ENCODE measurements at regions not wholly inside any gene's neighbourhood (a gene's known extent, or its start where the extent isn't known, plus 50 kb on each side); places are given as distances from the start of the nearest gene placed in this dataset.
"Not testable (repeated sequence)": the region's sequence is repeated elsewhere in the genome, so short reads cannot be mapped to it uniquely, and the experiment has no call there.

DNA sequence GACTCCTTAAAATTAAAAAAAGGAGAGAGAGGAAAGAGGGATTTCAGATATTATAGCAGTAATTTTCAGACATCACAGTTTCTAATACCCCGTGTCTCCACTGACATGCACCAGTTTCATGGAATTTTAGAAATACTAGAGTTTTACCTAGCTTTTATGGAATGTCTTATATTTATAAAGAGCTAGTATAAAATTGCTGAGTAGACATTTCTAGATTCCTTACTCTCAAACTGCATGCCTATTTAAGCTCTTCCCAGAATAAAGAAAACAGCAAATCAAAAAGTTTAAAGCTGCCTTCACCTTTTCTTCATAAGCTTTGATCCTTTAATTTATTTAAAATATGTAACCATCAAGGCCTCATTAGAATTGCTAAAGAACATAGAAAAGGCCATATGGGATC is 247.4 kb upstream of the IL12A start:
- TF ChIP-seq POLR2A (IDR thresholded peaks at IDR 0.05; ENCODE audit: extremely low read depth, insufficient read length) (no peak), MYC (IDR thresholded peaks at IDR 0.05; ENCODE audit: low read depth, low read length) (no peak)
- TF ChIP-seq, protein P1, sequence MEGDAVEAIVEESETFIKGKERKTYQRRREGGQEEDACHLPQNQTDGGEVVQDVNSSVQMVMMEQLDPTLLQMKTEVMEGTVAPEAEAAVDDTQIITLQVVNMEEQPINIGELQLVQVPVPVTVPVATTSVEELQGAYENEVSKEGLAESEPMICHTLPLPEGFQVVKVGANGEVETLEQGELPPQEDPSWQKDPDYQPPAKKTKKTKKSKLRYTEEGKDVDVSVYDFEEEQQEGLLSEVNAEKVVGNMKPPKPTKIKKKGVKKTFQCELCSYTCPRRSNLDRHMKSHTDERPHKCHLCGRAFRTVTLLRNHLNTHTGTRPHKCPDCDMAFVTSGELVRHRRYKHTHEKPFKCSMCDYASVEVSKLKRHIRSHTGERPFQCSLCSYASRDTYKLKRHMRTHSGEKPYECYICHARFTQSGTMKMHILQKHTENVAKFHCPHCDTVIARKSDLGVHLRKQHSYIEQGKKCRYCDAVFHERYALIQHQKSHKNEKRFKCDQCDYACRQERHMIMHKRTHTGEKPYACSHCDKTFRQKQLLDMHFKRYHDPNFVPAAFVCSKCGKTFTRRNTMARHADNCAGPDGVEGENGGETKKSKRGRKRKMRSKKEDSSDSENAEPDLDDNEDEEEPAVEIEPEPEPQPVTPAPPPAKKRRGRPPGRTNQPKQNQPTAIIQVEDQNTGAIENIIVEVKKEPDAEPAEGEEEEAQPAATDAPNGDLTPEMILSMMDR (IDR thresholded peaks at IDR 0.05; ENCODE audit: low read depth, low read length) = no peak
- TF ChIP-seq, protein P2, sequence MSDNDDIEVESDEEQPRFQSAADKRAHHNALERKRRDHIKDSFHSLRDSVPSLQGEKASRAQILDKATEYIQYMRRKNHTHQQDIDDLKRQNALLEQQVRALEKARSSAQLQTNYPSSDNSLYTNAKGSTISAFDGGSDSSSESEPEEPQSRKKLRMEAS (IDR thresholded peaks at IDR 0.05; ENCODE audit: low read depth, low read length) = no peak
- no peak overlapping the region for H3K4me3 ChIP-seq (ENCODE audit: low read depth, low read length)
- DNase-seq (ENCODE audit: low read depth) = no peak

DNA sequence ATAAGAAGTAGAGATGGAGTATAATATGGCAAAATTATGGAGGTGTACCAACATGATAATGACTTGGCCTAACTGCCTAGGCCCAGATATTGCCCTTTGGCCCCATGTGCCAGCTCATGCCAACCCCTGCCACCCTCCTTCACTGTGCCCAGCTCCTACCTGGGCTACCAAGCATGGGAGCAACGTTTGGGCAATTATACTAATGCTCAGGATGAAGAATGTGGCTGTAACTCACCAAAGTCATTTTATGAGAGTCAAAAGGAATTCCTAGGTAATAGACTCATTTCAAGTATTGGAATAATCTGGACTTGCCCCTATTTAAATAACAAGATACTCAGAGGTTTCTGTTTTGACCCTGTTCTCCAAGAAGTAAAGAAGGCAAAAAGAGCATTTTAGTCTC is 240.2 kb upstream of the IL12A start:
- DNase-seq (ENCODE audit: low read depth) = no peak
- H3K4me3 ChIP-seq (ENCODE audit: low read depth, low read length) = no peak overlapping the region

DNA sequence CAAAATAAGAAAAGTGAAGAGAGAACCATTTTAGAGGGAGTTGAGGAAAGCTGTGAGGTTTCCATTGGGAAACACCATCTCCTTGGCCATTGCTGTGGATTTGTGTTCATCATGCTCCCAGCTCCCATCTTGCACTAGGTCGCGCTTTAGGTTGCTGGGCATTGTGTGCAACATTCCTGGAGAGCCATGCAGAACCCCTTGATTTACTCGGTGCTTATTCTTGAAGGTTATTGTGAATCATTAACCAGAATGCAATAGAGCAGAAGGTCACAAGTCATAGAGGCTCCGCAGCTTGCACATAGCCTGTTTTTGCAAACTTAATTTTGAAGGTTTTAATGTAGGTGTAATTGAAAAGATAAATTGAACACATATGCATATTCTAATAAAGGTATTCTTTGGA is 239.2 kb upstream of the IL12A start:
- TF ChIP-seq, protein P1 (IDR thresholded peaks at IDR 0.05; ENCODE audit: low read depth, low read length) = no peak
- TF ChIP-seq POLR2A (IDR thresholded peaks at IDR 0.05; ENCODE audit: extremely low read depth, insufficient read length) = no peak
- no peak for TF ChIP-seq MYC (IDR thresholded peaks at IDR 0.05; ENCODE audit: low read depth, low read length)
- TF ChIP-seq, protein P2 (IDR thresholded peaks at IDR 0.05; ENCODE audit: low read depth, low read length) = no peak
- no peak overlapping the region for H3K4me3 ChIP-seq (ENCODE audit: low read depth, low read length)
- DNase-seq (ENCODE audit: low read depth) = no peak

More for the DNA sequence above, 240.2 kb upstream of the IL12A start:
- TF ChIP-seq, protein P1 (IDR thresholded peaks at IDR 0.05; ENCODE audit: low read depth, low read length) = no peak
- TF ChIP-seq MYC (IDR thresholded peaks at IDR 0.05; ENCODE audit: low read depth, low read length) (no peak), POLR2A (IDR thresholded peaks at IDR 0.05; ENCODE audit: extremely low read depth, insufficient read length) (no peak)
- TF ChIP-seq, protein P2 (IDR thresholded peaks at IDR 0.05; ENCODE audit: low read depth, low read length) = no peak

GRCh38 chr3:159751146-159751545 is 237.5 kb upstream of the IL12A start:
- DNase-seq (ENCODE audit: low read depth) = no peak
- no peak overlapping the region for H3K4me3 ChIP-seq (ENCODE audit: low read depth, low read length)
- TF ChIP-seq, protein P1 (IDR thresholded peaks at IDR 0.05; ENCODE audit: low read depth, low read length) = no peak
- TF ChIP-seq, protein P2 (IDR thresholded peaks at IDR 0.05; ENCODE audit: low read depth, low read length) = no peak
- TF ChIP-seq POLR2A (IDR thresholded peaks at IDR 0.05; ENCODE audit: extremely low read depth, insufficient read length) = no peak
- TF ChIP-seq MYC (IDR thresholded peaks at IDR 0.05; ENCODE audit: low read depth, low read length) = no peak

DNA sequence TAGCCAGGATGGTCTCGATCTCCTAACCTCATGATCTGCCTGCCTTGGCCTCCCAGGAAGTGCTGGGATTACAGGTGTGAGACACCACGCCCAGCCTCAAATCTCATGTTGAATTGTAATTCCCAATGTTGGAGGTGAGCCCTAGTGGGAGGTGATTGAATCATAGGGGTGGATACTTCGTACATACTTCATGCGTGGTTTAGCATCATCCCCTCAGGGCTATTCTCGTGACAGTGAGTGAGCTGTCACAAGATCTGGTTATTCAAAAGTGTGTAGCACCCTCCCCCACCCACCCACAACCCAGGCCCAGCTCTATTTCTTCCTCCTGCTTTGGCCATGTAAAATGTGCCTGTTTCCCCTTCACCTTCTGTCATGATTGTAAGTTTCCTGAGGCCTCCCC is 236.9 kb upstream of the IL12A start:
- DNase-seq (ENCODE audit: low read depth) = no peak
- TF ChIP-seq, protein P2 (IDR thresholded peaks at IDR 0.05; ENCODE audit: low read depth, low read length) = no peak
- TF ChIP-seq, protein P1 (IDR thresholded peaks at IDR 0.05; ENCODE audit: low read depth, low read length) = no peak
- TF ChIP-seq MYC (IDR thresholded peaks at IDR 0.05; ENCODE audit: low read depth, low read length) (no peak), POLR2A (IDR thresholded peaks at IDR 0.05; ENCODE audit: extremely low read depth, insufficient read length) (no peak)
- no peak overlapping the region for H3K4me3 ChIP-seq (ENCODE audit: low read depth, low read length)

DNA sequence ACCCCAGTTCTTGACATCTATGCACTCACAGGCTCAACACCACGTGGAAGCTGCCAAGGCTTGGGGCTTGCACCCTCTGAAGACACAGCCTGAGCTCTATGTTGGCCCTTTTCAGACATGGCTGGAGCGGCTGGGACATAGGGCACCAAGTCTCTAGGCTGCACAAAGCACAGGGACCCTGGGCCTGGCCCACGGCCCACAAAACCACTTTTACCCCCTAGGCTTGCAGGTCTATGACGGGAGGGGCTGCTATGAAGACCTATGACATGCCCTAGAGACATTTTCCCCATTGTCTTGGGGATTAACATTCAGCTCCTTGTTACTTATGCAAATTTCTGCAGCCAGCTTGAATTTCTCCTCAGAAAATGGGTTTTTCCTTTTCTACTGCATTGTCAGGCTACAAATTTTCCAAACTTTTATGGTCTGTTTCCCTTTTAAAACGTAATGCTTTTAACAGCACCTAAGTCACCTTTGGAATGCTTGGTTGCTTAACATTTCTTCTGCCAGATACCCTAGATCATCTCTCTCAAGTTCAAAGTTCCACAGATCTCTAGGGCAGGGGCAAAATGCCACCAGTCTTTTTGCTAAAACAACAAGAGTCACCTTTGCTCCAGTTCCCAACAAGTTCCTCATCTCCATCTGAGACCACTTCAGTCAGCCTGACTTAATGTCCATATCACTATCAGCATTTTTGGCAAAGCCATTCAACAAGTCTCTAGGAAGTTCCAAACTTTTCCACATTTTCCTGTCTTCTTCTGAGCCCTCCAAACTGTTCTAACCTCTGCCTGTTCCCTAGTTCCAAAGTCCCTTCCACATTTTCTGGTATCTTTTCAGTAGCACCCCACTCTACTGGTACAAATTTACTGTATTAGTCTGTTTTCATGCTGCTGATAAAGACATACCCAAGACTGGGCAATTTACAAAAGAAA is 232.1 kb upstream of the IL12A start:
- not testable (repeated sequence) for H3K4me3 ChIP-seq (ENCODE audit: low read depth, low read length); DNase-seq (ENCODE audit: low read depth)

All from NB4 (cell line).